Left lung (tissue), 4 donors: ENCODE measurements at regions not wholly inside any gene's neighbourhood (a gene's known extent, or its start where the extent isn't known, plus 50 kb on each side); places are given as distances from the start of the nearest gene placed in this dataset.

ENCODE experiments used
- ATAC-seq: fragments of 200-7000 bp; cut with Tn5 transposase; one replicate; pipeline ENCODE4 v1.9.1; 2020; ENCODE audit warnings: moderate library complexity
- DNase-seq, 4 donors: peaks; one replicate each; pipeline ENCODE4 v3.0.0-alpha.2; 2013 to 2020
- H3K27ac ChIP-seq, 2 donors: fragments of 200-600 bp; sonication (generic) in 1 of 2; one replicate each; pipeline versions ENCODE4 v1.5.0 to v1.8.0; 2020 to 2021
- H3K27me3 ChIP-seq, 2 donors: fragments of 200-600 bp; sonication (generic) in 1 of 2; one replicate each; pipeline versions ENCODE4 v1.5.0 to v1.8.0; 2020 to 2021
- H3K36me3 ChIP-seq, 2 donors: fragments of 200-600 bp; sonication (generic) in 1 of 2; one replicate each; pipeline versions ENCODE4 v1.5.0 to v1.8.0; 2020 to 2021
- H3K4me1 ChIP-seq, 2 donors: fragments of 200-600 bp; one replicate each; pipeline ENCODE4 v1.8.0; 2021
- H3K4me3 ChIP-seq, 2 donors: fragments of 200-600 bp; sonication (generic) in 1 of 2; one replicate each; pipeline versions ENCODE4 v1.5.0 to v1.8.0; 2020 to 2021; ENCODE audit warnings: mild to moderate bottlenecking in 1 of 2
- H3K9me3 ChIP-seq, 2 donors: fragments of 200-600 bp; sonication (generic) in 1 of 2; one replicate each; pipeline versions ENCODE4 v1.5.0 to v1.8.0; 2020 to 2021
- intact Hi-C, 2 donors: fragments of 100-400 bp; cut with DNase I; formaldehyde crosslinking; loops; one replicate each; pipeline versions ENCODE4 v1.11.2 to v1.14.2; 2022
- TF ChIP-seq, protein P1 (sequence below), 2 donors: fragments of 200-600 bp; sonication (generic) in 1 of 2; IDR thresholded peaks; one replicate each; pipeline versions ENCODE4 v1.5.0 to v1.8.0; 2021; ENCODE audit warnings: antibody characterized with exemption in 2 of 2
- donor health status: DM: no; HTN: yes; CAD: no.
- donor health status: DM: no; HTN: no; CAD: no.

DNA sequence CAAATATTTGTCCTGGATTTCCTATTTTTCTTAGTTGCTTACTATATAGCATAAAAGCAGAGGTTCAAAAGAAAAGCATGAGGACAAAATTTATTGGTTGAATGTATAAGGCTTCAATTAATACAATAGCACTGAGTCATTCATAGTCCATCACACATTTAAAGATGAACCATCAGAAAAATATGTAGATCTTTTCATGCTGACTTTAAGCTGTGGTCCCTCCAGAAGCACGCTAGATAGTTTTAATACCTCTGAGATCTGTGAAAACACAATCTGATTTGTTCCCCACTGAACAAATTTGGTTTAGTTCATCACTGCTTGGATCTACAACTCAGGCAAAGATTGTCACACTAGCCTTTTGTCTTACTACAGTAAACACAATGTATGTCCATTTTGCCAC is 377.2 kb upstream of the ANXA10 start:
- Histone ChIP-seq H3K9me3 (no peaks in the 10 kb centered on the region), H3K4me3 (no peak overlapping the region), H3K27me3 (no peaks in the 10 kb centered on the region), H3K27ac (no peak overlapping the region), H3K4me1 (no peaks in the 10 kb centered on the region), H3K36me3 (no peaks in the 10 kb centered on the region)
- no peak for DNase-seq
- TF ChIP-seq, protein P1, sequence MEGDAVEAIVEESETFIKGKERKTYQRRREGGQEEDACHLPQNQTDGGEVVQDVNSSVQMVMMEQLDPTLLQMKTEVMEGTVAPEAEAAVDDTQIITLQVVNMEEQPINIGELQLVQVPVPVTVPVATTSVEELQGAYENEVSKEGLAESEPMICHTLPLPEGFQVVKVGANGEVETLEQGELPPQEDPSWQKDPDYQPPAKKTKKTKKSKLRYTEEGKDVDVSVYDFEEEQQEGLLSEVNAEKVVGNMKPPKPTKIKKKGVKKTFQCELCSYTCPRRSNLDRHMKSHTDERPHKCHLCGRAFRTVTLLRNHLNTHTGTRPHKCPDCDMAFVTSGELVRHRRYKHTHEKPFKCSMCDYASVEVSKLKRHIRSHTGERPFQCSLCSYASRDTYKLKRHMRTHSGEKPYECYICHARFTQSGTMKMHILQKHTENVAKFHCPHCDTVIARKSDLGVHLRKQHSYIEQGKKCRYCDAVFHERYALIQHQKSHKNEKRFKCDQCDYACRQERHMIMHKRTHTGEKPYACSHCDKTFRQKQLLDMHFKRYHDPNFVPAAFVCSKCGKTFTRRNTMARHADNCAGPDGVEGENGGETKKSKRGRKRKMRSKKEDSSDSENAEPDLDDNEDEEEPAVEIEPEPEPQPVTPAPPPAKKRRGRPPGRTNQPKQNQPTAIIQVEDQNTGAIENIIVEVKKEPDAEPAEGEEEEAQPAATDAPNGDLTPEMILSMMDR (IDR thresholded peaks at IDR 0.05), result no peak
- ATAC-seq, result no peak
- intact Hi-C loops, result no loop called here

DNA sequence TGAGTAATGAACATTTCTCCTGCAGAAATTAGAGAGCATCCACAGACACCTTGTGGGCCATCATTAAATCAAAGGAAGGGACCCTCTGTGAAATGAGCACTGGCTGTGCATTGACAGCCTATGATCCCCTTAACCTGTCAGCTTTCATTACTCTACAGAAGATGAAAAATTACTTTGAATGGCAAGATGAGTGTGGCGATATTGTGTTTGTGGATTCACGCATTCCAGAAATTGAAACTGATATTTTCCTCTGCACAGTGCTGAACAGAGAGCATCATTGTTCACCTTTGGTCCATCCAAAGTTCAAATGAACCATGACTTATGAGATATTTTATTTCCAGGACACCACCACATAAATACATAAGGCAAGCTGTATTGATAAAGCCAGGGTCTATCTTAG is 374.8 kb upstream of the ANXA10 start:
- intact Hi-C loops, result no loop called here
- no peaks in the 10 kb centered on the region for H3K36me3 ChIP-seq
- no peaks in the 10 kb centered on the region for H3K27me3 ChIP-seq
- no peak for DNase-seq
- H3K27ac ChIP-seq, result no peak overlapping the region
- TF ChIP-seq, protein P1 (IDR thresholded peaks at IDR 0.05), result no peak
- no peaks in the 10 kb centered on the region for H3K4me1 ChIP-seq
- no peak for ATAC-seq
- no peak overlapping the region for H3K4me3 ChIP-seq
- no peaks in the 10 kb centered on the region for H3K9me3 ChIP-seq

DNA sequence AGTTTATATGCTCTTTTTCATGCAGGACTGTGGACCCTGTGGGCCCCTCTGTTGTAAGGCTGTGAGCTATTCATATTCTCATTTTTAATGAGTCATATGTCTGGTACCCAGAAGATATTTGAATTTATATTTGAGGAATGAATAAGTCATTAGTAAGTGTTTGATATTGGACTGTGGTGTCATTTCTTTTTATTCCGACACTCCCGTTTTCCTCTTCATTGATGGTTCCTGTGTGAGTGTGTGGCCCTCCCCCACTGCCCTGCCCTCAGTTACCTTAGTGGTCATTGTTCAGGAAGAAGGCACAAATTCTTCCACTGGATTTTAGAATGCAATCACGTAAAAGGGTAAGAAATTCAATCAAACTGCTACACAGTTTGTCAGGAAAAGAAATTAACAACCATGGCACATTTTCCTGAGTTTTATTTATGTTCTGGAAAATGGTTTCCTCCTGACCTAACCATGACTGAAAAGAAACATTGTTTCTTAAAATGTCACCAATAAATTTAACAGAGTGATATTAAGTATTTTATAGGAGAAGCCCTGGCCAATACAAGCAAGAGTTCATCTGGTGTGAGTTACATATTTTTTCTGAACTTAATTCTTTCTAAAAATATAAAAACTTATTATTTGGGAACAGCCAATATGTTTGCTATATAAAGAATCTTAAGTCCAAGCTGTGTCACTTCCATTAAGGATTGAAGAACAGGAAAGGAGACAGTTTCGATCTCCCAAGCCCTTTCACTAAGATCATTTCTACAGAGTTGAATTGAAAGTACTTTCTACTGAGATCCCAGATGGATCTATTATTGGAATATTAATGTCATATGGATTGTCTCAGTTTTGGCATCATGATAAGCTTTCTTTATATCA is 370.5 kb upstream of the ANXA10 start:
- H3K4me1 ChIP-seq, result no peaks in the 10 kb centered on the region
- H3K36me3 ChIP-seq, result no peaks in the 10 kb centered on the region
- intact Hi-C loops, result no loop called here
- ATAC-seq, result no peak
- DNase-seq, result no peak
- H3K4me3 ChIP-seq, result no peak overlapping the region
- H3K27ac ChIP-seq, result no peak overlapping the region
- TF ChIP-seq, protein P1 (IDR thresholded peaks at IDR 0.05), result no peak
- H3K9me3 ChIP-seq, result no peaks in the 10 kb centered on the region
- no peaks in the 10 kb centered on the region for H3K27me3 ChIP-seq

DNA sequence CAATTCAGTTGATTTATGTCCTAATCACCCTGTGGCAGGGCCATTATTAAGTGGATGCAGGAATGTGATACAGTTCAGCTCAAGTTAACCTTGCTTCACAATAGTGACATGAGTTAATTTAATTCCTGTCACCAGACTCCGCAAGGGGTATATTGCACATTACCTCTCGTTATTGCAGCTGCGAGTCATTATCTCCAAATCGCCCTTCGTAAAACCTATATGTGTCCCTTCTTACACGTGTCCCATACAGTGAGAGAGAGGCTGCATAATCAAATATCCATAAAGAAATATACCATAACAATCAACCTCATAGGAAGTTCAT is 369.9 kb upstream of the ANXA10 start:
- no peaks in the 10 kb centered on the region for H3K36me3 ChIP-seq
- H3K27ac ChIP-seq, result no peak overlapping the region
- no peak overlapping the region for H3K4me3 ChIP-seq
- TF ChIP-seq, protein P1 (IDR thresholded peaks at IDR 0.05), result no peak
- DNase-seq (no peak), ATAC-seq (no peak)
- H3K9me3 ChIP-seq, result no peaks in the 10 kb centered on the region
- intact Hi-C loops, result no loop called here
- H3K4me1 ChIP-seq, result no peaks in the 10 kb centered on the region
- no peaks in the 10 kb centered on the region for H3K27me3 ChIP-seq

DNA sequence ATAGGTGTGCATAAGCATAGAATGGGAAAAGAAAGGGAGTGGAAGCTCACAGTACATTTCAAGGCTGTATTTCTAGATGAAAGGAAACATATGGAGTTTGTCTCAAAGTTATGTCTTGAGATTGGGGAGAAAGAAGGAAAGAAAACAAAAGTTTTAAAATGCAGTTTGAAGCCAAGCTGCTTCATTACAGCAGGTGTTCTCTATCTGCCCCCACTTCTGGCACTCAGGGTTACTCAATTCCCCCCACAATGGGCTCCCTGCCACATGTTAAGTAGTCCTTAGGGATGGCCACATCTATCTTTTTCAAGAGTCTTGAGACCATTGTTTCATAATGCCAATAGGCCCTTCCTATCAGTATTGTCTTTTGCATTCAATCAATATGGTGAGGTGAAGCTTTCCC is 367.4 kb upstream of the ANXA10 start:
- no peaks in the 10 kb centered on the region for H3K4me1 ChIP-seq
- no peak overlapping the region for H3K27ac ChIP-seq
- TF ChIP-seq, protein P1 (IDR thresholded peaks at IDR 0.05), result no peak
- DNase-seq, result peak in 1 of 4 donors; percentile 1
- intact Hi-C loops, result no loop called here
- ATAC-seq, result no peak
- no peaks in the 10 kb centered on the region for H3K27me3 ChIP-seq
- peaks cover 0 to 9% of the 10 kb centered on the region in 2 donors for H3K9me3 ChIP-seq
- H3K36me3 ChIP-seq, result no peaks in the 10 kb centered on the region
- H3K4me3 ChIP-seq, result no peak overlapping the region
